Stomach (tissue), 8 donors: ENCODE measurements at regions not wholly inside any gene's neighbourhood (a gene's known extent, or its start where the extent isn't known, plus 50 kb on each side); places are given as distances from the start of the nearest gene placed in this dataset.

ENCODE experiments used
- DNase-seq, 2 donors: peaks; one replicate each; pipeline versions ENCODE4 v3.0.0 to v3.0.0-alpha.2; 2013 to 2019
- H3K27ac ChIP-seq, 5 donors: fragments of 200-600 bp in 4 of 5; sonication (generic) in 4 of 5; one replicate each; pipeline ENCODE4 v1.5.1; 2013 to 2019; ENCODE audit warnings: mild to moderate bottlenecking in 1 of 5, moderate library complexity in 1 of 5
- H3K27me3 ChIP-seq, 3 donors: fragments of 200-600 bp; sonication (generic); one replicate each; pipeline ENCODE4 v1.5.1; 2017 to 2019; ENCODE audit warnings: mixed run types in 1 of 3
- H3K36me3 ChIP-seq, 4 donors: fragments of 200-600 bp; sonication (generic); 1 replicate in 3 of 4; 2 replicates in 1 of 4; pipeline ENCODE4 v1.5.1; 2016 to 2019
- H3K4me1 ChIP-seq, 4 donors: fragments of 200-600 bp; sonication (generic); one replicate each; pipeline ENCODE4 v1.5.1; 2016 to 2019
- H3K4me3 ChIP-seq, 4 donors: fragments of 200-600 bp; sonication (generic) in 3 of 4; one replicate each; pipeline ENCODE4 v1.5.1; 2016 to 2019; ENCODE audit warnings: mild to moderate bottlenecking in 1 of 4
- H3K9me3 ChIP-seq, 4 donors: fragments of 200-600 bp; sonication (generic); one replicate each; pipeline ENCODE4 v1.5.1; 2016 to 2019
- CTCF ChIP-seq, 7 experiments: fragments of 450-650 bp in 4 of 7; fragments of 200-600 bp in 3 of 7; sonication (generic) in 3 of 7; IDR thresholded peaks; one replicate each; pipeline ENCODE4 v1.5.1; 2016 to 2019; ENCODE audit warnings: antibody characterized with exemption in 7 of 7, control low read depth in 2 of 7, mild to moderate bottlenecking in 1 of 7
- EP300 ChIP-seq: sonication (generic); formaldehyde crosslinking; IDR thresholded peaks from one replicate; pipeline ENCODE4 v1.6.1; 2017; ENCODE audit warnings: antibody characterized with exemption
- POLR2A ChIP-seq, 4 donors: fragments of 450-650 bp; IDR thresholded peaks; one replicate each; pipeline ENCODE4 v1.6.1; 2016; ENCODE audit warnings: antibody characterized with exemption in 4 of 4, control low read depth in 2 of 4, mild to moderate bottlenecking in 1 of 4, moderate library complexity in 1 of 4
- POLR2AphosphoS5 ChIP-seq, 3 donors: sonication (generic); formaldehyde crosslinking; IDR thresholded peaks; one replicate each; pipeline ENCODE4 v1.6.1; 2016; ENCODE audit warnings: antibody characterized with exemption in 3 of 3
- WGBS, 5 donors: extraction: QIAGEN DNeasy Blood & Tissue Kit in 3 of 5; methylation state at CpG; one replicate each; pipeline versions ENCODE4 v1.1.5 to v1.1.7; 2013 to 2018; 5-methylcytosine and 5-hydroxymethylcytosine counted together
- intact Hi-C: fragments of 100-400 bp; cut with DNase I; formaldehyde crosslinking; loops from one replicate; pipeline ENCODE4 v1.15.1; 2023; ENCODE audit warnings: low total_unique reads
- donor health status: healthy with polysubstance abuse.
- donor health status: Bipolar disorder and iron deficiency.
- donor health status: healthy.

GRCh38 chr20:50346374-50347283, 156.0 kb downstream of the CEBPB start:
- H3K27me3 ChIP-seq, result no peaks in the 10 kb centered on the region
- peak overlapping the region in 1 of 4 donors; percentile 14 for H3K4me3 ChIP-seq
- peaks cover 10 to 25% (median 21%) of the 10 kb centered on the region in 4 donors for H3K4me1 ChIP-seq
- TF ChIP-seq POLR2A (IDR thresholded peaks at IDR 0.05), result no peak
- no peak for TF ChIP-seq EP300
- no peak for TF ChIP-seq CTCF (IDR thresholded peaks at IDR 0.05)
- peak; percentile 50 to 69 (median 54) for TF ChIP-seq POLR2AphosphoS5 (IDR thresholded peaks at IDR 0.05)
- H3K27ac ChIP-seq, result peak overlapping the region; percentile 51 to 83 (median 73)
- intact Hi-C loops, result no loop called here
- WGBS, 5 donors, result 32 to 49% (median 45%) methylated on average over 26 of the region's 26 CpGs
- H3K36me3 ChIP-seq, result no peaks in the 10 kb centered on the region
- peak; percentile 84 to 90 for DNase-seq
- H3K9me3 ChIP-seq, result no peaks in the 10 kb centered on the region

GRCh38 chr20:50347284-50348063, 156.8 kb downstream of the CEBPB start:
- no peaks in the 10 kb centered on the region for H3K9me3 ChIP-seq
- intact Hi-C loops, result no loop called here
- H3K36me3 ChIP-seq, result no peaks in the 10 kb centered on the region
- 86 to 90% (median 89%) methylated on average over 13 of the region's 13 CpGs for WGBS, 5 donors
- H3K4me3 ChIP-seq, result no peak overlapping the region
- no peaks in the 10 kb centered on the region for H3K27me3 ChIP-seq
- peak overlapping the region in 4 of 5 donors; percentile 61 to 83 (median 76) for H3K27ac ChIP-seq
- no peak for DNase-seq
- H3K4me1 ChIP-seq, result peaks cover 10 to 25% (median 21%) of the 10 kb centered on the region in 4 donors
- no peak for TF ChIP-seq POLR2A (IDR thresholded peaks at IDR 0.05)
- no peak for TF ChIP-seq POLR2AphosphoS5 (IDR thresholded peaks at IDR 0.05)
- TF ChIP-seq EP300, result no peak
- no peak for TF ChIP-seq CTCF (IDR thresholded peaks at IDR 0.05)

- no peak for TF ChIP-seq EP300
- TF ChIP-seq POLR2A (IDR thresholded peaks at IDR 0.05), result no peak
- TF ChIP-seq CTCF (IDR thresholded peaks at IDR 0.05), result no peak
- no peak for TF ChIP-seq POLR2AphosphoS5 (IDR thresholded peaks at IDR 0.05)
- 74 to 89% (median 83%) methylated on average over 6 of the region's 6 CpGs for WGBS, 5 donors
- peaks cover 10 to 24% (median 21%) of the 10 kb centered on the region in 4 donors for H3K4me1 ChIP-seq
- no peak for DNase-seq
- no peaks in the 10 kb centered on the region for H3K9me3 ChIP-seq
- H3K27ac ChIP-seq, result peak overlapping the region in 4 of 5 donors; percentile 59 to 83 (median 76)
- no peak overlapping the region for H3K4me3 ChIP-seq
- H3K27me3 ChIP-seq, result no peaks in the 10 kb centered on the region
- intact Hi-C loops, result no loop called here
- H3K36me3 ChIP-seq, result no peaks in the 10 kb centered on the region
Measured at GRCh38 chr20:50348096-50348495, 157.5 kb downstream of the CEBPB start.

- peaks cover 10 to 16% (median 13%) of the 10 kb centered on the region in 4 donors for H3K4me1 ChIP-seq
- DNase-seq, result no peak
- no peak overlapping the region for H3K4me3 ChIP-seq
- H3K27ac ChIP-seq, result peak overlapping the region in 1 of 5 donors; percentile 19
- TF ChIP-seq POLR2A (IDR thresholded peaks at IDR 0.05), result no peak
- no peak for TF ChIP-seq POLR2AphosphoS5 (IDR thresholded peaks at IDR 0.05)
- TF ChIP-seq EP300, result no peak
- TF ChIP-seq CTCF (IDR thresholded peaks at IDR 0.05), result no peak
- no peaks in the 10 kb centered on the region for H3K27me3 ChIP-seq
- no peaks in the 10 kb centered on the region for H3K36me3 ChIP-seq
- H3K9me3 ChIP-seq, result no peaks in the 10 kb centered on the region
- intact Hi-C loops, result no loop called here
- 83 to 92% (median 88%) methylated on average over 16 of the region's 16 CpGs for WGBS, 5 donors
Measured at GRCh38 chr20:50350510-50351249, 159.5 kb upstream of the PTPN1 start.
